ENCODE measurements at regions not wholly inside any gene's neighbourhood (a gene's known extent, or its start where the extent isn't known, plus 50 kb on each side); places are given as distances from the start of the nearest gene placed in this dataset.

- Histone ChIP-seq H3K27me3 (ENCODE audit: control insufficient read depth, insufficient read depth, low read length) (no peaks in the 10 kb centered on the region), H3K36me3 (ENCODE audit: control insufficient read depth, insufficient read depth, low read length) (no peaks in the 10 kb centered on the region), H3K4me3 (ENCODE audit: low read depth, low read length) (no peak overlapping the region)
- DNase-seq (ENCODE audit: low read depth): no peak
- TF ChIP-seq, protein P1, sequence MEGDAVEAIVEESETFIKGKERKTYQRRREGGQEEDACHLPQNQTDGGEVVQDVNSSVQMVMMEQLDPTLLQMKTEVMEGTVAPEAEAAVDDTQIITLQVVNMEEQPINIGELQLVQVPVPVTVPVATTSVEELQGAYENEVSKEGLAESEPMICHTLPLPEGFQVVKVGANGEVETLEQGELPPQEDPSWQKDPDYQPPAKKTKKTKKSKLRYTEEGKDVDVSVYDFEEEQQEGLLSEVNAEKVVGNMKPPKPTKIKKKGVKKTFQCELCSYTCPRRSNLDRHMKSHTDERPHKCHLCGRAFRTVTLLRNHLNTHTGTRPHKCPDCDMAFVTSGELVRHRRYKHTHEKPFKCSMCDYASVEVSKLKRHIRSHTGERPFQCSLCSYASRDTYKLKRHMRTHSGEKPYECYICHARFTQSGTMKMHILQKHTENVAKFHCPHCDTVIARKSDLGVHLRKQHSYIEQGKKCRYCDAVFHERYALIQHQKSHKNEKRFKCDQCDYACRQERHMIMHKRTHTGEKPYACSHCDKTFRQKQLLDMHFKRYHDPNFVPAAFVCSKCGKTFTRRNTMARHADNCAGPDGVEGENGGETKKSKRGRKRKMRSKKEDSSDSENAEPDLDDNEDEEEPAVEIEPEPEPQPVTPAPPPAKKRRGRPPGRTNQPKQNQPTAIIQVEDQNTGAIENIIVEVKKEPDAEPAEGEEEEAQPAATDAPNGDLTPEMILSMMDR (IDR thresholded peaks at IDR 0.05; ENCODE audit: insufficient read depth, low read length, poor library complexity, severe bottlenecking): no peak
Observed at GRCh38 chr2:204365811-204366210, 179.5 kb upstream of the PARD3B start.

DNA sequence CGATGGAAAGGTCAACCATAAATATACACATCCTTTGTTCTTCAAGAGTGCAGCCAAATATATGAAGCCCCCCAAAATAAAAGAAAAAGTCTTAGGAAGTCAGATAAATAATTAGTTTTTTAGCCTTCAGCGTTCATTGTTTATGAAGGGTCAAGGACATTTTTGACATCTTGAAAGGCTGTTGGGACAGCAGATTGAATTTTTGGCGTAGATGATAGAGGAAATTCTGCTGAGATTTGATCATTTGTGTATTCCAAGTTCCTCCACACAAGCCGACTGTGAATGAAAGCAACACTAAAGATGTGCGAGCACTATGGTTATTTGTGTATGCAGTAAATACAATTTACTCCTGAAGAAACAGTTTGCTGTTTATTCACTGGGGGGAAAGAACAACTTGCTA lies 177.8 kb upstream of the PARD3B start:
- no peak overlapping the region for H3K4me3 ChIP-seq (ENCODE audit: low read depth, low read length)
- H3K27me3 ChIP-seq (ENCODE audit: control insufficient read depth, insufficient read depth, low read length): no peaks in the 10 kb centered on the region
- TF ChIP-seq, protein P1 (IDR thresholded peaks at IDR 0.05; ENCODE audit: insufficient read depth, low read length, poor library complexity, severe bottlenecking): no peak
- DNase-seq (ENCODE audit: low read depth): no peak
- no peaks in the 10 kb centered on the region for H3K36me3 ChIP-seq (ENCODE audit: control insufficient read depth, insufficient read depth, low read length)

- DNase-seq (ENCODE audit: low read depth): no peak
- no peak overlapping the region for H3K4me3 ChIP-seq (ENCODE audit: low read depth, low read length)
- no peaks in the 10 kb centered on the region for H3K27me3 ChIP-seq (ENCODE audit: control insufficient read depth, insufficient read depth, low read length)
- TF ChIP-seq, protein P1 (IDR thresholded peaks at IDR 0.05; ENCODE audit: insufficient read depth, low read length, poor library complexity, severe bottlenecking): no peak
- no peaks in the 10 kb centered on the region for H3K36me3 ChIP-seq (ENCODE audit: control insufficient read depth, insufficient read depth, low read length)
Observed at GRCh38 chr2:204370172-204370718, 175.0 kb upstream of the PARD3B start.

GRCh38 chr2:204373942-204374341 lies 171.3 kb upstream of the PARD3B start:
- no peak for DNase-seq (ENCODE audit: low read depth)
- Histone ChIP-seq H3K36me3 (ENCODE audit: control insufficient read depth, insufficient read depth, low read length) (no peaks in the 10 kb centered on the region), H3K27me3 (ENCODE audit: control insufficient read depth, insufficient read depth, low read length) (no peaks in the 10 kb centered on the region), H3K4me3 (ENCODE audit: low read depth, low read length) (no peak overlapping the region)
- TF ChIP-seq, protein P1 (IDR thresholded peaks at IDR 0.05; ENCODE audit: insufficient read depth, low read length, poor library complexity, severe bottlenecking): no peak

- no peak for DNase-seq (ENCODE audit: low read depth)
- TF ChIP-seq, protein P1 (IDR thresholded peaks at IDR 0.05; ENCODE audit: insufficient read depth, low read length, poor library complexity, severe bottlenecking): no peak
- no peaks in the 10 kb centered on the region for H3K36me3 ChIP-seq (ENCODE audit: control insufficient read depth, insufficient read depth, low read length)
- H3K4me3 ChIP-seq (ENCODE audit: low read depth, low read length): no peak overlapping the region
- no peaks in the 10 kb centered on the region for H3K27me3 ChIP-seq (ENCODE audit: control insufficient read depth, insufficient read depth, low read length)
Observed at GRCh38 chr2:204380141-204380881, 165.0 kb upstream of the PARD3B start.

- H3K4me3 ChIP-seq (ENCODE audit: low read depth, low read length): no peak overlapping the region
- DNase-seq (ENCODE audit: low read depth): no peak
- H3K36me3 ChIP-seq (ENCODE audit: control insufficient read depth, insufficient read depth, low read length): no peaks in the 10 kb centered on the region
- TF ChIP-seq, protein P1 (IDR thresholded peaks at IDR 0.05; ENCODE audit: insufficient read depth, low read length, poor library complexity, severe bottlenecking): no peak
- no peaks in the 10 kb centered on the region for H3K27me3 ChIP-seq (ENCODE audit: control insufficient read depth, insufficient read depth, low read length)
Observed at GRCh38 chr2:204386668-204387067, 158.6 kb upstream of the PARD3B start.
